ENCODE measurements at regions not wholly inside any gene's neighbourhood (a gene's known extent, or its start where the extent isn't known, plus 50 kb on each side); places are given as distances from the start of the nearest gene placed in this dataset.
A peak's percentile ranks its signal among the peaks of the same experiment; 100 is the strongest.
"Not testable (repeated sequence)": the region's sequence is repeated elsewhere in the genome, so short reads cannot be mapped to it uniquely, and the experiment has no call there.

- peak overlapping the region in 6 of 11 experiments; percentile 52 to 74 (median 66); a peak in 7 of 22 replicates for H3K4me2 ChIP-seq
- H3K36me3 ChIP-seq: no peaks in the 10 kb centered on the region; a peak in 2 of 22 replicates
- peak overlapping the region in 8 of 11 experiments; percentile 5 to 89 (median 83); a peak in 9 of 22 replicates for H3K27ac ChIP-seq
- no peak for TF ChIP-seq Cebpa-rat (IDR thresholded peaks at IDR 0.05)
- no peaks in the 10 kb centered on the region for H3K27me3 ChIP-seq
- H3K9me3 ChIP-seq (replicated peaks in 1 of 11): peaks cover 0 to 15% (median 4%) of the 10 kb centered on the region in 11 experiments; a peak in 4 of 22 replicates
- H3K9ac ChIP-seq: no peak overlapping the region
- H3K4me3 ChIP-seq: no peak overlapping the region
- H3K4me1 ChIP-seq: peaks cover 34 to 73% (median 51%) of the 10 kb centered on the region in 10 experiments
- no peaks in the 10 kb centered on the region for H4K20me1 ChIP-seq
Observed at GRCh38 chr1:93756657-93757056, 75.0 kb upstream of the BCAR3 start.

- not testable (repeated sequence) for H4K20me1 ChIP-seq; H3K9me3 ChIP-seq (replicated peaks in 1 of 11); H3K27me3 ChIP-seq; H3K9ac ChIP-seq; H3K4me2 ChIP-seq; H3K4me3 ChIP-seq; H3K36me3 ChIP-seq; H3K27ac ChIP-seq
- peaks cover 44 to 74% (median 62%) of the 10 kb centered on the region in 10 experiments for H3K4me1 ChIP-seq
Observed at GRCh38 chr1:93755251-93755715, 73.6 kb upstream of the BCAR3 start.

GRCh38 chr1:93753791-93754763 is 72.4 kb upstream of the BCAR3 start:
- H3K4me1 ChIP-seq: peaks cover 45 to 72% (median 61%) of the 10 kb centered on the region in 10 experiments
- H3K4me2 ChIP-seq: peak overlapping the region in 6 of 11 experiments; percentile 2 to 54 (median 23); a peak in 6 of 22 replicates
- peaks cover 0 to 5% (median 0%) of the 10 kb centered on the region in 11 experiments; a peak in 2 of 22 replicates for H3K9me3 ChIP-seq (replicated peaks in 1 of 11)
- no peak overlapping the region for H3K27ac ChIP-seq
- H3K27me3 ChIP-seq: no peaks in the 10 kb centered on the region
- H3K36me3 ChIP-seq: no peaks in the 10 kb centered on the region; a peak in 2 of 22 replicates
- no peak for TF ChIP-seq Cebpa-rat (IDR thresholded peaks at IDR 0.05)
- H4K20me1 ChIP-seq: no peaks in the 10 kb centered on the region
- no peak overlapping the region for H3K4me3 ChIP-seq
- no peak overlapping the region for H3K9ac ChIP-seq

- Histone ChIP-seq H3K4me2 (peak overlapping the region; percentile 65 to 85 (median 79)), H3K27me3 (no peaks in the 10 kb centered on the region), H3K4me1 (peaks cover 40 to 51% (median 44%) of the 10 kb centered on the region in 10 experiments), H3K27ac (peak overlapping the region in 10 of 11 experiments; percentile 42 to 85 (median 69); a peak in 19 of 22 replicates), H3K9ac (peak overlapping the region in 9 of 11 experiments; percentile 33 to 70 (median 52); a peak in 15 of 22 replicates), H3K36me3 (peaks cover 0 to 2% (median 0%) of the 10 kb centered on the region in 11 experiments; a peak in 3 of 22 replicates), H4K20me1 (no peaks in the 10 kb centered on the region), H3K4me3 (peak overlapping the region in 3 of 10 experiments; percentile 5 to 27 (median 18); a peak in 2 of 20 replicates), H3K9me3 (replicated peaks in 1 of 11) (peaks cover 11 to 27% (median 17%) of the 10 kb centered on the region in 11 experiments)
- no peak for TF ChIP-seq Cebpa-rat (IDR thresholded peaks at IDR 0.05)
Observed at GRCh38 chr1:93751377-93752250, 70.0 kb upstream of the BCAR3 start.

- Histone ChIP-seq H3K27ac (peak overlapping the region in 10 of 11 experiments; percentile 42 to 85 (median 69); a peak in 19 of 22 replicates), H3K36me3 (peaks cover 0 to 4% (median 0%) of the 10 kb centered on the region in 11 experiments; a peak in 3 of 22 replicates), H3K9me3 (replicated peaks in 1 of 11) (peaks cover 13 to 30% (median 21%) of the 10 kb centered on the region in 11 experiments), H3K9ac (peak overlapping the region in 9 of 11 experiments; percentile 33 to 70 (median 52); a peak in 17 of 22 replicates), H3K4me3 (peak overlapping the region in 6 of 10 experiments; percentile 4 to 27 (median 12); a peak in 6 of 20 replicates), H3K4me2 (peak overlapping the region; percentile 65 to 85 (median 79)), H4K20me1 (no peaks in the 10 kb centered on the region), H3K4me1 (peaks cover 40 to 51% (median 44%) of the 10 kb centered on the region in 10 experiments), H3K27me3 (no peaks in the 10 kb centered on the region)
- TF ChIP-seq Cebpa-rat (IDR thresholded peaks at IDR 0.05): no peak
Observed at GRCh38 chr1:93750955-93751354, 69.3 kb upstream of the BCAR3 start.

- H3K9me3 ChIP-seq (replicated peaks in 1 of 11): peaks cover 13 to 31% (median 21%) of the 10 kb centered on the region in 11 experiments
- peak overlapping the region in 9 of 11 experiments; percentile 20 to 70 (median 52); a peak in 12 of 22 replicates for H3K9ac ChIP-seq
- H3K4me3 ChIP-seq: peak overlapping the region in 2 of 10 experiments; percentile 4 to 21; a peak in 2 of 20 replicates
- H3K36me3 ChIP-seq: peaks cover 0 to 4% (median 0%) of the 10 kb centered on the region in 11 experiments; a peak in 3 of 22 replicates
- no peaks in the 10 kb centered on the region for H3K27me3 ChIP-seq
- H3K27ac ChIP-seq: peak overlapping the region in 10 of 11 experiments; percentile 13 to 85 (median 69); a peak in 19 of 22 replicates
- H3K4me1 ChIP-seq: peaks cover 41 to 54% (median 46%) of the 10 kb centered on the region in 10 experiments
- no peak for TF ChIP-seq Cebpa-rat (IDR thresholded peaks at IDR 0.05)
- no peaks in the 10 kb centered on the region for H4K20me1 ChIP-seq
- H3K4me2 ChIP-seq: peak overlapping the region; percentile 65 to 85 (median 79)
Observed at GRCh38 chr1:93749894-93750301, 68.3 kb upstream of the BCAR3 start.

- Histone ChIP-seq H3K4me1 (peaks cover 41 to 56% (median 51%) of the 10 kb centered on the region in 10 experiments), H3K36me3 (peaks cover 0 to 4% (median 0%) of the 10 kb centered on the region in 11 experiments; a peak in 3 of 22 replicates), H3K27ac (peak overlapping the region in 8 of 11 experiments; percentile 65 to 85 (median 69); a peak in 17 of 22 replicates), H4K20me1 (no peaks in the 10 kb centered on the region), H3K9me3 (replicated peaks in 1 of 11) (peaks cover 13 to 31% (median 21%) of the 10 kb centered on the region in 11 experiments), H3K9ac (no peak overlapping the region; a peak in 1 of 22 replicates), H3K27me3 (no peaks in the 10 kb centered on the region), H3K4me2 (peak overlapping the region; percentile 65 to 85 (median 79)), H3K4me3 (peak overlapping the region in 2 of 10 experiments; percentile 4 to 21; a peak in 3 of 20 replicates)
- TF ChIP-seq Cebpa-rat (IDR thresholded peaks at IDR 0.05): no peak
Observed at GRCh38 chr1:93749487-93749886, 67.8 kb upstream of the BCAR3 start.
